ENCODE measurements at regions not wholly inside any gene's neighbourhood (a gene's known extent, or its start where the extent isn't known, plus 50 kb on each side); places are given as distances from the start of the nearest gene placed in this dataset.
"Not testable (repeated sequence)": the region's sequence is repeated elsewhere in the genome, so short reads cannot be mapped to it uniquely, and the experiment has no call there.

DNA sequence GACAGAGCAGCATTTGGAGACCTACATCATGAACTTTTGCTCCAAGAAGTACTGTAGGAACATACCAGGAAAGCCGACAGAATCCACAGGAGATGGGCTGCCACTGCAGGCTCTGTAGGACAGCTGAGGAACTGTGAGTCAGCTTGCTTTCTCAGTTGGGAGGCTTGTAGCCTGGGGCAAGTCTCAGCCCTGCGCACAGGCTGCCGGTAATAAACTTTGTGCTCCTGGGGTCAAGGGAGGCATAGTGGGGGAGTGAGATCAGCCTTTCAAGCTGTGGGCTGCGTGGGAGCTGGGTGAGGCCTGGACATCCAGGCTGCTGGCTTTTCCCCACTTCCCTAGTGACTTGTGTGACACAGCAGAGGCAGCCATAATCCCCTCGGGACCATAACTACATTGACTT lies 718.0 kb upstream of the CDH10 start:
- DNase-seq = no peak

- no peak for DNase-seq
Observed at GRCh38 chr5:25358919-25359318, 714.1 kb upstream of the CDH10 start.

DNA sequence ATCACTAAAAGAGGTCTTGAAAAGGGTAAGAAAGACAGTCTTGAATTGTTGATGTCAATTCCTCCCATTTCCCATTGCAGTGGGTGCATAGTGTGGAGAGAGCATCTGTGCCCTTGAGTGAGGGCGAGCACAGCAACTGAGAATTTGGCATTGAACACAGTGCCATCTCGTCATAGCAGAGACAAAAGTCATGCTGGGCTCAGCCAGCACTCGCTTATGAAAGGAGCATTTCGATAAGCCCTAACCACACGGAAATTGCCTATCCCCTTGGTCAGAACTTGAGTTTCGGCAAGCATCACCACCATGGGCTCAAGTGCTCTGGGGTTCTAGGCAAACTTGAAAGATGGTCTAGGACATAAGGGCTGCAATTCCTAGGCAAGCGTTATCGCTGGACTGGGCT lies 712.8 kb upstream of the CDH10 start:
- DNase-seq = no peak

GRCh38 chr5:25349746-25350145 lies 705.0 kb upstream of the CDH10 start:
- no peak for DNase-seq

GRCh38 chr5:25345240-25345771 lies 700.5 kb upstream of the CDH10 start:
- no peak for DNase-seq

DNA sequence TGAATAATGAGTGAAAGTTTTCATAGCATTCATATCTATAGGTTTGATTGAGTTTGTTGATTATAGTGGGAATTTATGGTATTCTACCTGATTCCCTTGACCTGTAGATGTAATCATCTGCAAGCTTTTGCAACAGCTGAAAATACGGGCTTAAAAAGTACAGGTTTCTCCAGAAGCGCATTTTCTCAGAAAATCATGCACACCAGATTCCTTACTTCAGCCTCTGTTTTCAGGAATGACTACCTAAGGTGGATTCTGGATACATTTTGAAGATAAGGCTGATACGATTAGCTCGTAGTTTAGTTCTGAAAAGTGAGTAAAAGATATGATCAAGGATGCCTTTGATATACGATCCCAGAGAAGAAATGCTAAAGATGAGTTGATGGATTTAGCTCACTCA lies 694.8 kb upstream of the CDH10 start:
- no peak for DNase-seq

- peak; percentile 88 for DNase-seq
Observed at GRCh38 chr5:25334350-25334749, 689.6 kb upstream of the CDH10 start.

DNA sequence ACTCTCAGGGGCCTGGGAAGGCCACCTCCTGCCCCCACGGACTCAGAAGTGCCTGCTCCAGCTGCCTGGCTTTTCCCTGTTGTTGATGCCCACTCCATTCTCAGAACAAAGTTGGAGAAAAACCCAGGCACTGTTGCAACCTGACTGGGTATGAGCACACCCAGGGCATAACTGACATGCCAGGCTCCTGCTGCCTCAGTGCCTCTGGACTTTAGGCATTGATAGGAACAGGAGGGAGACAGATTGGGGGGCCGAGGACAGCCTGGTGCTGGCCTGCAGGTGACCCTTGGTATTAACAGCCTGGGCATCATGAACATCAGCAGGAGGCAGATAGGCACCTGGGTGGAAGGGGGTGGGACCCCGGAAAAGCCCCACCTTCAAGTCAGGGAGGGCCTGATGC lies 685.9 kb upstream of the CDH10 start:
- DNase-seq = no peak

- no peak for DNase-seq
Observed at GRCh38 chr5:25327172-25327571, 682.4 kb upstream of the CDH10 start.

DNA sequence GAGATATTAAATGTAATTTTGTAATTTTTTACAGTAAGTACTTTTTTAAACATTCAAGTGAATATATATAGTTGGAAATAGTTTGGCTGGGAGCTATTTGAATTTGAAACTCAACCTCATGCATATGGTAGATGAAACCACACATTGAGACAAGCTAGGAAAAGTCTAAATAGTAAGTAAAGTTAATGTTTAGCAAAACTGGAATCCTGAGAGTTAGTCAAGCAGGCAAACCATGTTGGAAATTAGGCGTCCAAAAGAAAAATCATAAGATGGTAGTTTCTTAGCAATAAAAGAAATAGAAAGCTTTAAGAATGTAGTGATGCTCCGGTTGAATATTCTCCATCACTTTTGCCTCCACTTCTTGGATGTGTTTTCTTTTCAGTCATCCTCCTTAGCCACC lies 657.1 kb upstream of the CDH10 start:
- no peak for DNase-seq

DNA sequence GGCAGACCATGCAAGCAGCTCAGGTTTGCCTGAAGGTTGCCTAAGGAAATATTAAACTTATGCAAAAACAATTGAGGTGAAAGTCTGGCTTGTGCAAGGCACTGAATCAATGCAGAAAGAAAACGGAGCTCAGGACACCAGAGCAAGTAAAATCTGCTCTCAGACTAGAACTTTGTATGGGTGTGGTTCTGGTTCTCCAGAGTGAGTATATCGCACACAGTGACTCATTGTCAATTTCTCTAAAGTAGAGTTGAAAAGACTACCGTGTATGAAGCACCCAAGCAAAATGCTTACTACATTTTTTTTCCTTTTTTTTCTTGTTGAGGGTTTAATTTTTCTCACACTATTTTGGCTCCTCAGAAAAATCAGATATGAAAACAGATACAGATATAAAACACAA lies 650.3 kb upstream of the CDH10 start:
- no peak for DNase-seq

- DNase-seq = not testable (repeated sequence)
Observed at GRCh38 chr5:25289766-25290165, 645.0 kb upstream of the CDH10 start.

- no peak for DNase-seq
Observed at GRCh38 chr5:25286319-25286718, 641.5 kb upstream of the CDH10 start.

DNA sequence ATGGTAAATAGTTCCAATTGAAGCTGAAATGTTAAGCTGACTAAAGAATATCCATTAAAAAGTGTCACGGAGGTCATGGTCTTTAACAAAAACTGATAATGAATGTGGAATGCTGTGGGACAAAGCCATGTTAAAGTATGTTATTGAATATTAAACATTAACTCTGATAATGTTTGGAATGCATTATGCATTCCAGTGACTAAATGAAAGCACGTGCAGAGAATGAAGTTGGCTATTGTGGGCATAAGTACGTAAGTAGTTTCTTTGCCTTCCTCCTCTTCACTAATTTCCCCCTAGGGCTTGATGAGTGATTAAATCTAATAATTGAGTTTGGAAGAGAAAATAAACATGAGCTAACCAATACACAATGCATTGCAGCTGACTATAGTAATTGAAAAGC lies 640.4 kb upstream of the CDH10 start:
- peak; percentile 2 for DNase-seq

DNA sequence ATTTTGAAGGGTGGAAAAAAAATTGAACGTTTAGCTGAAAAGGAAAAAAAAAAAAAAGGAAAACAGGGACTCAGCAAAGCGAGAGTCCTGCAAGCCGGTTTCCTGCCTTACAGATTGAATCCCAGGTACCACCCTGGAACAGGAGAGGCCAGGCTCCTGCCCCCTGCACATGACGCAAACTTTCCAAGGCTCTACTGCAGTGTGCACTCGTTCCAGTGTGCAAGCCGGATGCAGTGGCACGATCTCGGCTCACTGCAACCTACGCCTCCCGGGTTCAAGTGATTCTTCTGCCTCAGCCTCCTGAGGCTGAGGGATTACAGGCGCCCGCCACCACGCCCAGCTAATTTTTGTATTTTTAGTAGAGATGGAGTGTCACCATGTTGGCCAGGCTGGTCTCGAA lies 618.7 kb upstream of the CDH10 start:
- not testable (repeated sequence) for DNase-seq

DNA sequence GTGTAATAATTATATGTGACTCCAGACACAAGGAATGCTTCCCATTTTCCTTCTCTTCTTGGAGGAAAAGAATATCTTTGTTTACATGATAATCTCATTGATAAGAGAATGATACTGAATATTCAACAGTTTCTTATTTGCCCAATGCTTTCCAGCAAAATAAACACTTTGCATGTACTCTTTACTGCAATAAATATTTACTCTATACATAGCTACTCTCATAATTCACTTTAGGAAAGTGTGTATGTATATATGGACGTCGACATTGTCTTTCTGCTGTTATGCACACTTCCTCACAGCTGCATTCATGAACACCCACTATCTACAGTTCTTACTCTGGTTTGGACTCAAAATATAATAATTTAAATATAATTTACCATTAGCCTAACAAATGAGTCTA lies 617.4 kb upstream of the CDH10 start:
- no peak for DNase-seq

DNA sequence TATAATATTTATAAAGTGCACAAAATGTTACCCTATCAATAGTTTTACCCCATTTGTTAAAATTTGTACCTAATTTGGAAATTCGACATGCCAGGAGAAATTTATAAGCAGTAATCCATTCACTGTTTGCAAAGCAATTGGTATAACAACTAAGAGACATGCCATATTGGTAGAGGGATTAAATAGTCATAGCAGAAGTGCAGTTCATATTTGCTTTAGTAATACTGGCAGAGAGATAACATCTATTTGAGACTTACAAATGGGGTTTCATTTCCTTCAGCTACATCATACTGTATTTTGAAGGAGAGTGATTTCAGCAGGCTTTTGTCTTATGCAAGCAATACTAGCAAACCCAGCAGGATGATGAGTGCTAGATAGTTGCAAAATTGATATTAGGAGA lies 610.4 kb upstream of the CDH10 start:
- no peak for DNase-seq

DNA sequence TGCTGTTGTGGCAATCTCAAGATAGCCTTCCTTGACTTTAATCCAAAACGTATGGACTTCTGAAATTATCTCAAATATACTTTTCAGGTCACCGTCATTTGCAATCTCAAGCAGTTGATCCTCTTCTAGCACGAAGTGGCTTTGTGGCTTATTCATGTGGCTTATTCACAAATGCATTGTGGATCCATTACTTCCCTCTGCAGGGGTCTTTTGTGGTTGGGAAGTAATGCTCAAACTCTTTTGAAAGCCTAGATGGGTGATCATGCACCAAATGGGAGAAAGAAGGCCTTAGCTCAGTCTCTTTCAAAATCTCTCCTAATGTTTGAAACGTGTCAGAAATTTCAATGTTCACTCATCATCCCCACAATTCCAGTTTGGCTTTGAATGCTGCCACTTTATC lies 597.2 kb upstream of the CDH10 start:
- no peak for DNase-seq

GRCh38 chr5:25238720-25239119 lies 593.9 kb upstream of the CDH10 start:
- not testable (repeated sequence) for DNase-seq

- DNase-seq = peak; percentile 15
Observed at GRCh38 chr5:25224316-25224982, 579.7 kb upstream of the CDH10 start.

DNA sequence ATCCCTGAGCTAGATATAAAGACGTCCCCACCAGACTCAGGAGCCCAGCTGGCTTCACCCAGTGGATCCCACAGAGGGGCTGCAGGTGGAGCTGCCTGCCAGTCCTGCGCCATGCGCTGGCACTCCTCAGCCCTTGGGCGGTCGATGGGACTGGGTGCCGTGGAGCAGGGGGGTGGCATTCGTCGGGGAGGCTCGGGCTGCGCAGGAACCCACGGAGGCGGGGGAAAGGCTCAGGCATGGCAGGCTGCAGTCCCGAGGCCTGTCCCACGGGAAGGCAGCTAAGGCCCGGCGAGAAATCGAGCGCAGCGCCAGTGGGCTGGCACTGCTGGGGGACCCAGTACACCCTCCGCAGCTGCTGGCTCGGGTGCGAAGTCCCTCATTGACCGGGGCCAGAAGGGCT lies 555.1 kb upstream of the CDH10 start:
- not testable (repeated sequence) for DNase-seq

GRCh38 chr5:25190521-25191000 lies 545.8 kb upstream of the CDH10 start:
- DNase-seq = no peak

DNA sequence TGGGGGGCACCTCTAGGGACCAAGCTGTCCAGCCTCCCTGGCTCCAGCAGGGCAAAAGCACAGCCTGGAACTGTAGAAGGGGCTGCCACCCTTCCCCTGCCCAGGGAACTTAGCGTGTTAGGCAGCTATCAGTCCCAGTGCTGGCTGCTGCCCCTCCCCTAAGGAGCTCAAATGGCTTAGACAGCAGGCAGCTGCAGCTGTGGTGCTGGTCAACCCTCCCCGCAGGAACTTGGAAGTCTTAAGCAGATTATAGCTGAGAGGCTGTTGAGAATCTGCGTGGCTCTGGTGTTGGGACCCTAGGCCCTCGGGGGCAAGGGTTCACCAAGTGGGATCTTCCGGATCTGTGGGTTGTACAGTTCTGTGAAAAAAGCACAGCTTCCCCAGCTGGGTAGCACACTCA lies 536.5 kb upstream of the CDH10 start:
- no peak for DNase-seq

GRCh38 chr5:25162616-25163015 lies 517.8 kb upstream of the CDH10 start:
- not testable (repeated sequence) for DNase-seq

GRCh38 chr5:25160891-25161290 lies 516.1 kb upstream of the CDH10 start:
- no peak for DNase-seq
